WTC11 (cell line): ENCODE measurements at regions not wholly inside any gene's neighbourhood (a gene's known extent, or its start where the extent isn't known, plus 50 kb on each side); places are given as distances from the start of the nearest gene placed in this dataset.

Experiments
- ATAC-seq: fragments of 200-7000 bp; cut with Tn5 transposase; 2 replicates; pipeline ENCODE4 v1.10.0; 2021; ENCODE audit warnings: mild to moderate bottlenecking, moderate library complexity
- CTCF ChIA-PET: fragments of 300-600 bp; sonication (Branson Sonifier 250); formaldehyde crosslinking; loops from one replicate; lab custom pipeline; 2021; ENCODE audit warnings: antibody characterized with exemption; lab: Charles Lee
- POLR2A ChIA-PET: fragments of 350-600 bp; sonication (Branson Sonifier 250); formaldehyde crosslinking; loops from one replicate; lab custom pipeline; 2021; ENCODE audit warnings: antibody characterized with exemption; lab: Charles Lee
- DNase-seq: peaks from one replicate; pipeline ENCODE4 v3.0.0; 2021; ENCODE audit warnings: low spot score
- H3K27ac Mint-ChIP-seq: 2 replicates; pipeline ENCODE4 v1.8.0; 2021; ENCODE audit warnings: mixed read lengths
- H3K27me3 Mint-ChIP-seq: 2 replicates; pipeline ENCODE4 v1.8.0; 2021; ENCODE audit warnings: low read depth, mild to moderate bottlenecking, moderate library complexity, mixed read lengths
- H3K36me3 Mint-ChIP-seq: 2 replicates; pipeline ENCODE4 v1.8.0; 2021; ENCODE audit warnings: mixed read lengths
- H3K4me1 Mint-ChIP-seq: 2 replicates; pipeline ENCODE4 v1.8.0; 2022; ENCODE audit warnings: mixed read lengths
- H3K4me3 Mint-ChIP-seq: 2 replicates; pipeline ENCODE4 v1.8.0; 2021; ENCODE audit warnings: mild to moderate bottlenecking, moderate library complexity, mixed read lengths
- H3K9me3 Mint-ChIP-seq: 2 replicates; pipeline ENCODE4 v1.8.0; 2021; ENCODE audit warnings: mixed read lengths
- CREM ChIP-seq: sonication (generic); formaldehyde crosslinking; IDR thresholded peaks from 2 replicates; pipeline ENCODE4 v1.8.1; 2022; ENCODE audit warnings: mild to moderate bottlenecking, missing genetic modification reagents, moderate library complexity
- EMX1 ChIP-seq: fragments of 250-450 bp; sonication (Bioruptor Pico); IDR thresholded peaks from 2 replicates; pipeline ENCODE4 v1.8.0; 2021; ENCODE audit warnings: mild to moderate bottlenecking
- FOXJ3 ChIP-seq: sonication (generic); formaldehyde crosslinking; IDR thresholded peaks from 2 replicates; pipeline ENCODE4 v1.9.0; 2021; ENCODE audit warnings: missing genetic modification reagents, mild to moderate bottlenecking, borderline replicate concordance
- FOXP1 ChIP-seq: sonication (generic); formaldehyde crosslinking; IDR thresholded peaks from 2 replicates; pipeline ENCODE4 v1.8.0; 2022; ENCODE audit warnings: missing genetic modification reagents, mild to moderate bottlenecking, moderate library complexity, borderline replicate concordance
- IRF1 ChIP-seq: sonication (generic); formaldehyde crosslinking; IDR thresholded peaks from 2 replicates; pipeline ENCODE4 v1.8.0; 2023; ENCODE audit warnings: missing genetic modification reagents
- JUN ChIP-seq: sonication (generic); formaldehyde crosslinking; IDR thresholded peaks from 2 replicates; pipeline ENCODE4 v1.8.0; 2023; ENCODE audit warnings: mild to moderate bottlenecking, missing genetic modification reagents
- KAT7 ChIP-seq: sonication (generic); formaldehyde crosslinking; IDR thresholded peaks from 2 replicates; pipeline ENCODE4 v1.8.1; 2023; ENCODE audit warnings: missing genetic modification reagents, mild to moderate bottlenecking, borderline replicate concordance
- MYBL2 ChIP-seq: sonication (generic); formaldehyde crosslinking; IDR thresholded peaks from 2 replicates; pipeline ENCODE4 v1.8.1; 2023; ENCODE audit warnings: mild to moderate bottlenecking, moderate library complexity, missing genetic modification reagents
- NFATC4 ChIP-seq: fragments of 250-450 bp; sonication (Bioruptor Pico); IDR thresholded peaks from 2 replicates; pipeline ENCODE4 v1.9.0; 2021; ENCODE audit warnings: mild to moderate bottlenecking
- NFYB ChIP-seq: sonication (generic); formaldehyde crosslinking; conservative IDR thresholded peaks from 2 replicates; pipeline ENCODE4 v1.8.0; 2022; ENCODE audit warnings: low read depth, missing genetic modification reagents
- RORB ChIP-seq: fragments of 250-450 bp; sonication (Bioruptor Pico); IDR thresholded peaks from 2 replicates; pipeline ENCODE4 v1.9.0; 2021; ENCODE audit warnings: mild to moderate bottlenecking
- TP53 ChIP-seq: sonication (generic); formaldehyde crosslinking; IDR thresholded peaks from 2 replicates; pipeline ENCODE4 v1.8.1; 2023; ENCODE audit warnings: mild to moderate bottlenecking, missing genetic modification reagents
- ZNF219 ChIP-seq: sonication (generic); formaldehyde crosslinking; IDR thresholded peaks from 2 replicates; pipeline ENCODE4 v1.8.0; 2023; ENCODE audit warnings: missing genetic modification reagents, mild to moderate bottlenecking, borderline replicate concordance
- ZNF232 ChIP-seq: sonication (generic); formaldehyde crosslinking; IDR thresholded peaks from 2 replicates; pipeline ENCODE4 v1.8.0; 2022; ENCODE audit warnings: mild to moderate bottlenecking, missing genetic modification reagents
- ZNF263 ChIP-seq: sonication (generic); formaldehyde crosslinking; IDR thresholded peaks from 2 replicates; pipeline ENCODE4 v1.8.1; 2022; ENCODE audit warnings: low read depth, mild to moderate bottlenecking, moderate library complexity, missing genetic modification reagents
- TF ChIP-seq, protein P1 (sequence below): sonication (generic); formaldehyde crosslinking; conservative IDR thresholded peaks from 2 replicates; pipeline ENCODE4 v1.8.1; 2023; ENCODE audit warnings: mild to moderate bottlenecking, low read depth, missing genetic modification reagents, moderate library complexity
- TF ChIP-seq, protein P2 (sequence below): fragments of 250-450 bp; sonication (Bioruptor Pico); IDR thresholded peaks from 2 replicates; pipeline ENCODE4 v1.9.0; 2021; ENCODE audit warnings: moderate library complexity, mild to moderate bottlenecking, inconsistent platforms, borderline replicate concordance
- TF ChIP-seq, protein P3 (sequence below): sonication (generic); formaldehyde crosslinking; IDR thresholded peaks from 2 replicates; pipeline ENCODE4 v1.8.1; 2022; ENCODE audit warnings: low read depth, mild to moderate bottlenecking, moderate library complexity, missing genetic modification reagents, borderline replicate concordance
- TF ChIP-seq, protein P4 (sequence below): fragments of 250-450 bp; sonication (Bioruptor Pico); IDR thresholded peaks from 2 replicates; pipeline ENCODE4 v1.9.0; 2021; ENCODE audit warnings: mild to moderate bottlenecking
- TF ChIP-seq, protein P5 (sequence below): sonication (generic); formaldehyde crosslinking; IDR thresholded peaks from 2 replicates; pipeline ENCODE4 v1.8.1; 2022; ENCODE audit warnings: mild to moderate bottlenecking, moderate library complexity, missing genetic modification reagents
- TF ChIP-seq, protein P6 (sequence below): sonication (generic); formaldehyde crosslinking; IDR thresholded peaks from 2 replicates; pipeline ENCODE4 v1.8.0; 2022; ENCODE audit warnings: mild to moderate bottlenecking, missing genetic modification reagents

DNA sequence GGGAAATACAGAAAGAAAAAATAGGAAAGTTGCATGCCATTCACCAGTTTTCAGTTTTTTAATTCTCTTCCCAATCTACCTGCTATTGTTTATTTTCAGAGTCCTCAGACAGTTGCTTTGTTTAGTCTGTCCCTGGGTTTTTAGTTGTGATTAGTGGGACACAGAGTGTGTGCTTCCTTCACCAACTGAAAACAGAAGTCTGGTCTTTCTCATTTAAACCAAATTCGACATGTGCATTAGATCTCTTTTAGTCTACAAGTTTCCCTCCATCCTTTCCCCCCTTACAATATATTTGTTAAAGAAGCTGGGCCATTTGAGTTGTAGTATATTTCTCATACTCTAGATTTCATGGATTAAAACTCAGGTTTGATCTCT is 58.7 kb upstream of the STMND1 start:
- CTCF ChIA-PET: no interaction called here
- Mint-ChIP-seq H3K27me3 (no peaks in the 10 kb centered on the region; the same call in 1 of the 2 replicates), H3K9me3 (peaks cover 3% of the 10 kb centered on the region; the same call in 1 of the 2 replicates), H3K36me3 (no peaks in the 10 kb centered on the region), H3K27ac (no peak overlapping the region), H3K4me3 (no peak overlapping the region), H3K4me1 (peaks cover 15% of the 10 kb centered on the region)
- no peak for ATAC-seq
- no peak for DNase-seq
- POLR2A ChIA-PET: no interaction called here
- TF ChIP-seq, protein P1, sequence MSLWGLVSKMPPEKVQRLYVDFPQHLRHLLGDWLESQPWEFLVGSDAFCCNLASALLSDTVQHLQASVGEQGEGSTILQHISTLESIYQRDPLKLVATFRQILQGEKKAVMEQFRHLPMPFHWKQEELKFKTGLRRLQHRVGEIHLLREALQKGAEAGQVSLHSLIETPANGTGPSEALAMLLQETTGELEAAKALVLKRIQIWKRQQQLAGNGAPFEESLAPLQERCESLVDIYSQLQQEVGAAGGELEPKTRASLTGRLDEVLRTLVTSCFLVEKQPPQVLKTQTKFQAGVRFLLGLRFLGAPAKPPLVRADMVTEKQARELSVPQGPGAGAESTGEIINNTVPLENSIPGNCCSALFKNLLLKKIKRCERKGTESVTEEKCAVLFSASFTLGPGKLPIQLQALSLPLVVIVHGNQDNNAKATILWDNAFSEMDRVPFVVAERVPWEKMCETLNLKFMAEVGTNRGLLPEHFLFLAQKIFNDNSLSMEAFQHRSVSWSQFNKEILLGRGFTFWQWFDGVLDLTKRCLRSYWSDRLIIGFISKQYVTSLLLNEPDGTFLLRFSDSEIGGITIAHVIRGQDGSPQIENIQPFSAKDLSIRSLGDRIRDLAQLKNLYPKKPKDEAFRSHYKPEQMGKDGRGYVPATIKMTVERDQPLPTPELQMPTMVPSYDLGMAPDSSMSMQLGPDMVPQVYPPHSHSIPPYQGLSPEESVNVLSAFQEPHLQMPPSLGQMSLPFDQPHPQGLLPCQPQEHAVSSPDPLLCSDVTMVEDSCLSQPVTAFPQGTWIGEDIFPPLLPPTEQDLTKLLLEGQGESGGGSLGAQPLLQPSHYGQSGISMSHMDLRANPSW: no peak
- TF ChIP-seq NFATC4 (CRISPR knock-in tag) (no peak), JUN (CRISPR knock-in tag) (no peak), KAT7 (no peak), NFYB (CRISPR knock-in tag) (no peak), IRF1 (CRISPR knock-in tag) (no peak), TP53 (CRISPR knock-in tag) (no peak), FOXJ3 (CRISPR knock-in tag) (no peak), FOXP1 (CRISPR knock-in tag) (no peak)
- TF ChIP-seq, protein P2, sequence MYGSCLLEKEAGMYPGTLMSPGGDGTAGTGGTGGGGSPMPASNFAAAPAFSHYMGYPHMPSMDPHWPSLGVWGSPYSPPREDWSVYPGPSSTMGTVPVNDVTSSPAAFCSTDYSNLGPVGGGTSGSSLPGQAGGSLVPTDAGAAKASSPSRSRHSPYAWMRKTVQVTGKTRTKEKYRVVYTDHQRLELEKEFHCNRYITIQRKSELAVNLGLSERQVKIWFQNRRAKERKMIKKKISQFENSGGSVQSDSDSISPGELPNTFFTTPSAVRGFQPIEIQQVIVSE: no peak

- Mint-ChIP-seq H3K9me3 (peaks cover 6% of the 10 kb centered on the region), H3K27me3 (no peaks in the 10 kb centered on the region; the same call in 1 of the 2 replicates), H3K4me1 (peaks cover 15% of the 10 kb centered on the region), H3K36me3 (no peaks in the 10 kb centered on the region), H3K27ac (0 out of 2 replicates have a peak overlapping the region, but pooled peaks have one; percentile 48), H3K4me3 (peak overlapping the region; percentile 42)
- CTCF ChIA-PET: no interaction called here
- POLR2A ChIA-PET: no interaction called here
- no peak for TF ChIP-seq NFYB (CRISPR knock-in tag)
- DNase-seq: peak; percentile 57
- ATAC-seq: peak; percentile 100
These were observed 59.3 kb upstream of the STMND1 start for GRCh38 chr6:17042422-17043147.

DNA sequence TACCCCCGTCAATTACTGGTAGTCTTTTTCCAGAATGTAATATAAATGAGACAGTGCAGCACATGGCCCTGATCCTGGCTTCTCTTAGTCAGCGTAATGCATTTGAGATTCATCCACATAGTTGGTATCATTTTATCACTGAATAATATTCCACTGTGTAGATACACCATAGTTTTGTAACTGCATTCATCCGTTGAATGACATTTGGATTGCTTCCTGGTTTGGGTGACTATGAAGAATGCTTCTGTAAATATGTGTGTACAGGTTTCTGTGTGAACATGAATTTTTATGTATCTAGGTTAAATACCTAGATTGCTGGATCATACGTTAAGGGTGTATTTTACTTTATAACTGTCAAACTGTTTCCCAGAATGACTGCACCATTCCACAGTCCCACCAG is 62.6 kb upstream of the STMND1 start:
- no peak for ATAC-seq
- TF ChIP-seq, protein P3, sequence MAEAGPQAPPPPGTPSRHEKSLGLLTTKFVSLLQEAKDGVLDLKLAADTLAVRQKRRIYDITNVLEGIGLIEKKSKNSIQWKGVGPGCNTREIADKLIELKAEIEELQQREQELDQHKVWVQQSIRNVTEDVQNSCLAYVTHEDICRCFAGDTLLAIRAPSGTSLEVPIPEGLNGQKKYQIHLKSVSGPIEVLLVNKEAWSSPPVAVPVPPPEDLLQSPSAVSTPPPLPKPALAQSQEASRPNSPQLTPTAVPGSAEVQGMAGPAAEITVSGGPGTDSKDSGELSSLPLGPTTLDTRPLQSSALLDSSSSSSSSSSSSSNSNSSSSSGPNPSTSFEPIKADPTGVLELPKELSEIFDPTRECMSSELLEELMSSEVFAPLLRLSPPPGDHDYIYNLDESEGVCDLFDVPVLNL (CRISPR knock-in tag): no peak
- TF ChIP-seq IRF1 (CRISPR knock-in tag) (no peak), ZNF263 (CRISPR knock-in tag) (no peak), CREM (no peak), ZNF219 (CRISPR knock-in tag) (no peak), EMX1 (CRISPR knock-in tag) (no peak), RORB (CRISPR knock-in tag) (no peak), ZNF232 (no peak), MYBL2 (CRISPR knock-in tag) (no peak)
- TF ChIP-seq, protein P4, sequence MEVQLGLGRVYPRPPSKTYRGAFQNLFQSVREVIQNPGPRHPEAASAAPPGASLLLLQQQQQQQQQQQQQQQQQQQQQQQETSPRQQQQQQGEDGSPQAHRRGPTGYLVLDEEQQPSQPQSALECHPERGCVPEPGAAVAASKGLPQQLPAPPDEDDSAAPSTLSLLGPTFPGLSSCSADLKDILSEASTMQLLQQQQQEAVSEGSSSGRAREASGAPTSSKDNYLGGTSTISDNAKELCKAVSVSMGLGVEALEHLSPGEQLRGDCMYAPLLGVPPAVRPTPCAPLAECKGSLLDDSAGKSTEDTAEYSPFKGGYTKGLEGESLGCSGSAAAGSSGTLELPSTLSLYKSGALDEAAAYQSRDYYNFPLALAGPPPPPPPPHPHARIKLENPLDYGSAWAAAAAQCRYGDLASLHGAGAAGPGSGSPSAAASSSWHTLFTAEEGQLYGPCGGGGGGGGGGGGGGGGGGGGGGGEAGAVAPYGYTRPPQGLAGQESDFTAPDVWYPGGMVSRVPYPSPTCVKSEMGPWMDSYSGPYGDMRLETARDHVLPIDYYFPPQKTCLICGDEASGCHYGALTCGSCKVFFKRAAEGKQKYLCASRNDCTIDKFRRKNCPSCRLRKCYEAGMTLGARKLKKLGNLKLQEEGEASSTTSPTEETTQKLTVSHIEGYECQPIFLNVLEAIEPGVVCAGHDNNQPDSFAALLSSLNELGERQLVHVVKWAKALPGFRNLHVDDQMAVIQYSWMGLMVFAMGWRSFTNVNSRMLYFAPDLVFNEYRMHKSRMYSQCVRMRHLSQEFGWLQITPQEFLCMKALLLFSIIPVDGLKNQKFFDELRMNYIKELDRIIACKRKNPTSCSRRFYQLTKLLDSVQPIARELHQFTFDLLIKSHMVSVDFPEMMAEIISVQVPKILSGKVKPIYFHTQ (CRISPR knock-in tag): no peak
- TF ChIP-seq, protein P5, sequence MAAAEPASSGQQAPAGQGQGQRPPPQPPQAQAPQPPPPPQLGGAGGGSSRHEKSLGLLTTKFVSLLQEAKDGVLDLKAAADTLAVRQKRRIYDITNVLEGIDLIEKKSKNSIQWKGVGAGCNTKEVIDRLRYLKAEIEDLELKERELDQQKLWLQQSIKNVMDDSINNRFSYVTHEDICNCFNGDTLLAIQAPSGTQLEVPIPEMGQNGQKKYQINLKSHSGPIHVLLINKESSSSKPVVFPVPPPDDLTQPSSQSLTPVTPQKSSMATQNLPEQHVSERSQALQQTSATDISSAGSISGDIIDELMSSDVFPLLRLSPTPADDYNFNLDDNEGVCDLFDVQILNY (CRISPR knock-in tag): no peak
- TF ChIP-seq, protein P6, sequence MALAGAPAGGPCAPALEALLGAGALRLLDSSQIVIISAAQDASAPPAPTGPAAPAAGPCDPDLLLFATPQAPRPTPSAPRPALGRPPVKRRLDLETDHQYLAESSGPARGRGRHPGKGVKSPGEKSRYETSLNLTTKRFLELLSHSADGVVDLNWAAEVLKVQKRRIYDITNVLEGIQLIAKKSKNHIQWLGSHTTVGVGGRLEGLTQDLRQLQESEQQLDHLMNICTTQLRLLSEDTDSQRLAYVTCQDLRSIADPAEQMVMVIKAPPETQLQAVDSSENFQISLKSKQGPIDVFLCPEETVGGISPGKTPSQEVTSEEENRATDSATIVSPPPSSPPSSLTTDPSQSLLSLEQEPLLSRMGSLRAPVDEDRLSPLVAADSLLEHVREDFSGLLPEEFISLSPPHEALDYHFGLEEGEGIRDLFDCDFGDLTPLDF (CRISPR knock-in tag): no peak

More for the DNA sequence above, 62.6 kb upstream of the STMND1 start:
- Mint-ChIP-seq H3K36me3 (no peaks in the 10 kb centered on the region), H3K9me3 (peaks cover 7% of the 10 kb centered on the region), H3K4me3 (no peak overlapping the region), H3K27me3 (no peaks in the 10 kb centered on the region; the same call in 1 of the 2 replicates), H3K27ac (no peak overlapping the region), H3K4me1 (peaks cover 15% of the 10 kb centered on the region)
- ChIA-PET CTCF (no interaction called here), POLR2A (no interaction called here)
- no peak for DNase-seq
